ENCODE measurements at regions not wholly inside any gene's neighbourhood (a gene's known extent, or its start where the extent isn't known, plus 50 kb on each side); places are given as distances from the start of the nearest gene placed in this dataset.

DNA sequence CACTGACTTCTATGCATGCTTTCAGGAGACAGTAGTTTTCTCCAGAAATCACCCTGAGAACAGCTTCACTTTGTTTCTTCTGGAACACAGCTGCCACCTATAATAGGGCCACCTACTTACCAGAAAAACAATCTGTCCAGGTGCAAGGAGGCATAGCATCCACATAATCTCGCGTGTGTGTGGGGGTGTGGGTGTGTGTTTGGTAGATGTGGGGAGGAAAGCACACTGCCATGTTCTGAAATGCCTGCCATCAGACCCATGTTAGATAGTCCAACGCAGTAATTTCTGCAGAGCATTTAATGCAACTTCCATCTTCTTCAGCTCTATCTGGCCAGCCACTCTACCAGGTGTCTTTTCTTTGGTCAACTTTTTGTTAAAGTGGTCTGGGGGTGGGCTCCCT is 102.9 kb downstream of the ACER2 start:
- no peak for TF ChIP-seq EZH2phosphoT487 (conservative IDR thresholded peaks at IDR 0.05; ENCODE audit: low read length)
- TF ChIP-seq, protein P1, sequence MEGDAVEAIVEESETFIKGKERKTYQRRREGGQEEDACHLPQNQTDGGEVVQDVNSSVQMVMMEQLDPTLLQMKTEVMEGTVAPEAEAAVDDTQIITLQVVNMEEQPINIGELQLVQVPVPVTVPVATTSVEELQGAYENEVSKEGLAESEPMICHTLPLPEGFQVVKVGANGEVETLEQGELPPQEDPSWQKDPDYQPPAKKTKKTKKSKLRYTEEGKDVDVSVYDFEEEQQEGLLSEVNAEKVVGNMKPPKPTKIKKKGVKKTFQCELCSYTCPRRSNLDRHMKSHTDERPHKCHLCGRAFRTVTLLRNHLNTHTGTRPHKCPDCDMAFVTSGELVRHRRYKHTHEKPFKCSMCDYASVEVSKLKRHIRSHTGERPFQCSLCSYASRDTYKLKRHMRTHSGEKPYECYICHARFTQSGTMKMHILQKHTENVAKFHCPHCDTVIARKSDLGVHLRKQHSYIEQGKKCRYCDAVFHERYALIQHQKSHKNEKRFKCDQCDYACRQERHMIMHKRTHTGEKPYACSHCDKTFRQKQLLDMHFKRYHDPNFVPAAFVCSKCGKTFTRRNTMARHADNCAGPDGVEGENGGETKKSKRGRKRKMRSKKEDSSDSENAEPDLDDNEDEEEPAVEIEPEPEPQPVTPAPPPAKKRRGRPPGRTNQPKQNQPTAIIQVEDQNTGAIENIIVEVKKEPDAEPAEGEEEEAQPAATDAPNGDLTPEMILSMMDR (IDR thresholded peaks at IDR 0.05; ENCODE audit: insufficient read depth, low read length, poor library complexity, severe bottlenecking) = no peak

Measured in SU-DHL-6 (cell line).